ENCODE measurements at regions not wholly inside any gene's neighbourhood (a gene's known extent, or its start where the extent isn't known, plus 50 kb on each side); places are given as distances from the start of the nearest gene placed in this dataset.

- TF ChIP-seq CTCF (IDR thresholded peaks at IDR 0.05; ENCODE audit: low read depth, low read length, poor library complexity, severe bottlenecking) = no peak
- no peak for TF ChIP-seq EZH2phosphoT487 (IDR thresholded peaks at IDR 0.05; ENCODE audit: borderline replicate concordance, low read length)
- H3F3A ChIP-seq (ENCODE audit: control insufficient read depth, insufficient read depth) = no peaks in the 10 kb centered on the region
- H3K27ac ChIP-seq (ENCODE audit: low read depth, low read length) = no peak overlapping the region
- no peaks in the 10 kb centered on the region for H3K9me2 ChIP-seq (replicated peaks; ENCODE audit: control insufficient read depth, low read length)
- H3K9me3 ChIP-seq (ENCODE audit: control insufficient read depth, insufficient read depth, low read length) = no peaks in the 10 kb centered on the region
- no peak overlapping the region for H3K4me3 ChIP-seq (ENCODE audit: low read length)
- no peaks in the 10 kb centered on the region for H3K27me3 ChIP-seq (ENCODE audit: control insufficient read depth, low read length)
- no peaks in the 10 kb centered on the region for H4K20me1 ChIP-seq (ENCODE audit: control insufficient read depth, insufficient read depth, low read depth, low read length)
- no peaks in the 10 kb centered on the region for H3K36me3 ChIP-seq (ENCODE audit: control insufficient read depth, low read length)
- no peak overlapping the region for H3K4me2 ChIP-seq (ENCODE audit: low read length)
- no peaks in the 10 kb centered on the region for H3K79me2 ChIP-seq (ENCODE audit: control insufficient read depth, low read length)
- H3K4me1 ChIP-seq (ENCODE audit: control insufficient read depth, low read length) = no peaks in the 10 kb centered on the region
Observed at GRCh38 chr1:82197606-82198005, 396.9 kb downstream of the ADGRL2 start.

GRCh38 chr1:82195245-82195644 is 394.5 kb downstream of the ADGRL2 start:
- H3K79me2 ChIP-seq (ENCODE audit: control insufficient read depth, low read length) = no peaks in the 10 kb centered on the region
- no peaks in the 10 kb centered on the region for H4K20me1 ChIP-seq (ENCODE audit: control insufficient read depth, insufficient read depth, low read depth, low read length)
- no peaks in the 10 kb centered on the region for H3K36me3 ChIP-seq (ENCODE audit: control insufficient read depth, low read length)
- H3K4me2 ChIP-seq (ENCODE audit: low read length) = no peak overlapping the region
- TF ChIP-seq CTCF (IDR thresholded peaks at IDR 0.05; ENCODE audit: low read depth, low read length, poor library complexity, severe bottlenecking) (no peak), EZH2phosphoT487 (IDR thresholded peaks at IDR 0.05; ENCODE audit: borderline replicate concordance, low read length) (no peak)
- no peaks in the 10 kb centered on the region for H3K9me2 ChIP-seq (replicated peaks; ENCODE audit: control insufficient read depth, low read length)
- no peaks in the 10 kb centered on the region for H3K4me1 ChIP-seq (ENCODE audit: control insufficient read depth, low read length)
- H3K27ac ChIP-seq (ENCODE audit: low read depth, low read length) = no peak overlapping the region
- H3K4me3 ChIP-seq (ENCODE audit: low read length) = no peak overlapping the region
- no peaks in the 10 kb centered on the region for H3F3A ChIP-seq (ENCODE audit: control insufficient read depth, insufficient read depth)
- no peaks in the 10 kb centered on the region for H3K27me3 ChIP-seq (ENCODE audit: control insufficient read depth, low read length)
- no peaks in the 10 kb centered on the region for H3K9me3 ChIP-seq (ENCODE audit: control insufficient read depth, insufficient read depth, low read length)

- Histone ChIP-seq H3K79me2 (ENCODE audit: control insufficient read depth, low read length) (no peaks in the 10 kb centered on the region), H3F3A (ENCODE audit: control insufficient read depth, insufficient read depth) (no peaks in the 10 kb centered on the region), H3K4me1 (ENCODE audit: control insufficient read depth, low read length) (no peaks in the 10 kb centered on the region), H4K20me1 (ENCODE audit: control insufficient read depth, insufficient read depth, low read depth, low read length) (no peaks in the 10 kb centered on the region), H3K27ac (ENCODE audit: low read depth, low read length) (no peak overlapping the region), H3K27me3 (ENCODE audit: control insufficient read depth, low read length) (no peaks in the 10 kb centered on the region), H3K36me3 (ENCODE audit: control insufficient read depth, low read length) (no peaks in the 10 kb centered on the region), H3K9me3 (ENCODE audit: control insufficient read depth, insufficient read depth, low read length) (no peaks in the 10 kb centered on the region), H3K4me2 (ENCODE audit: low read length) (no peak overlapping the region), H3K4me3 (ENCODE audit: low read length) (no peak overlapping the region), H3K9me2 (replicated peaks; ENCODE audit: control insufficient read depth, low read length) (no peaks in the 10 kb centered on the region; the same call in 1 of the 2 replicates)
- TF ChIP-seq EZH2phosphoT487 (IDR thresholded peaks at IDR 0.05; ENCODE audit: borderline replicate concordance, low read length) (no peak), CTCF (IDR thresholded peaks at IDR 0.05; ENCODE audit: low read depth, low read length, poor library complexity, severe bottlenecking) (no peak)
Observed at GRCh38 chr1:82185084-82185483, 384.4 kb downstream of the ADGRL2 start.

GRCh38 chr1:82181846-82182245 is 381.1 kb downstream of the ADGRL2 start:
- Histone ChIP-seq H4K20me1 (ENCODE audit: control insufficient read depth, insufficient read depth, low read depth, low read length) (no peaks in the 10 kb centered on the region), H3K4me1 (ENCODE audit: control insufficient read depth, low read length) (no peaks in the 10 kb centered on the region), H3K36me3 (ENCODE audit: control insufficient read depth, low read length) (no peaks in the 10 kb centered on the region), H3K9me2 (replicated peaks; ENCODE audit: control insufficient read depth, low read length) (no peaks in the 10 kb centered on the region; the same call in 1 of the 2 replicates), H3K27me3 (ENCODE audit: control insufficient read depth, low read length) (no peaks in the 10 kb centered on the region), H3K79me2 (ENCODE audit: control insufficient read depth, low read length) (no peaks in the 10 kb centered on the region), H3K27ac (ENCODE audit: low read depth, low read length) (no peak overlapping the region), H3K4me3 (ENCODE audit: low read length) (no peak overlapping the region), H3F3A (ENCODE audit: control insufficient read depth, insufficient read depth) (no peaks in the 10 kb centered on the region), H3K4me2 (ENCODE audit: low read length) (no peak overlapping the region), H3K9me3 (ENCODE audit: control insufficient read depth, insufficient read depth, low read length) (no peaks in the 10 kb centered on the region)
- TF ChIP-seq CTCF (IDR thresholded peaks at IDR 0.05; ENCODE audit: low read depth, low read length, poor library complexity, severe bottlenecking) (no peak), EZH2phosphoT487 (IDR thresholded peaks at IDR 0.05; ENCODE audit: borderline replicate concordance, low read length) (no peak)
